Dedifferentiated amniotic fluid mesenchymal stem cell (primary cell): ENCODE measurements at regions not wholly inside any gene's neighbourhood (a gene's known extent, or its start where the extent isn't known, plus 50 kb on each side); places are given as distances from the start of the nearest gene placed in this dataset.

Source experiments
- DNase-seq: peaks from one replicate; pipeline ENCODE4 v3.0.0-alpha.2; 2016; ENCODE audit errors: extremely low spot score

- DNase-seq, result no peak
Observed at GRCh38 chrX:11952176-11952720, 186.0 kb upstream of the FRMPD4 start.

GRCh38 chrX:11953615-11954014 lies 184.7 kb upstream of the FRMPD4 start:
- DNase-seq, result no peak

- DNase-seq, result no peak
Observed at GRCh38 chrX:11954176-11954575, 184.1 kb upstream of the FRMPD4 start.

GRCh38 chrX:11960031-11960430 lies 178.2 kb upstream of the FRMPD4 start:
- no peak for DNase-seq

GRCh38 chrX:11965436-11965835 lies 172.8 kb upstream of the FRMPD4 start:
- no peak for DNase-seq

GRCh38 chrX:11967986-11968869 lies 170.0 kb upstream of the FRMPD4 start:
- no peak for DNase-seq

- no peak for DNase-seq
Observed at GRCh38 chrX:11968991-11969390, 169.3 kb upstream of the FRMPD4 start.

- no peak for DNase-seq
Observed at GRCh38 chrX:11970578-11971359, 167.5 kb upstream of the FRMPD4 start.

GRCh38 chrX:11976663-11977062 lies 161.6 kb upstream of the FRMPD4 start:
- DNase-seq, result no peak

- DNase-seq, result no peak
Observed at GRCh38 chrX:11992271-11992670, 146.0 kb upstream of the FRMPD4 start.

GRCh38 chrX:11995146-11995545 lies 143.1 kb upstream of the FRMPD4 start:
- DNase-seq, result no peak

GRCh38 chrX:11996810-11997209 lies 141.5 kb upstream of the FRMPD4 start:
- DNase-seq, result no peak

- no peak for DNase-seq
Observed at GRCh38 chrX:11998944-11999343, 139.3 kb upstream of the FRMPD4 start.

- DNase-seq, result no peak
Observed at GRCh38 chrX:12002876-12003275, 135.4 kb upstream of the FRMPD4 start.

GRCh38 chrX:12007881-12008280 lies 130.4 kb upstream of the FRMPD4 start:
- DNase-seq, result no peak

- no peak for DNase-seq
Observed at GRCh38 chrX:12010436-12010835, 127.8 kb upstream of the FRMPD4 start.

GRCh38 chrX:12011075-12011474 lies 127.2 kb upstream of the FRMPD4 start:
- no peak for DNase-seq

- DNase-seq, result no peak
Observed at GRCh38 chrX:12013211-12013618, 125.1 kb upstream of the FRMPD4 start.

- DNase-seq, result no peak
Observed at GRCh38 chrX:12021698-12022097, 116.6 kb upstream of the FRMPD4 start.

- DNase-seq, result no peak
Observed at GRCh38 chrX:12026481-12026880, 111.8 kb upstream of the FRMPD4 start.

- no peak for DNase-seq
Observed at GRCh38 chrX:12032082-12032481, 106.2 kb upstream of the FRMPD4 start.

- DNase-seq, result no peak
Observed at GRCh38 chrX:12034741-12035140, 103.5 kb upstream of the FRMPD4 start.

GRCh38 chrX:12042615-12043014 lies 95.7 kb upstream of the FRMPD4 start:
- no peak for DNase-seq
